ENCODE measurements at regions not wholly inside any gene's neighbourhood (a gene's known extent, or its start where the extent isn't known, plus 50 kb on each side); places are given as distances from the start of the nearest gene placed in this dataset.

GRCh38 chr4:31351695-31352094 lies 631.5 kb downstream of the PCDH7 start:
- intact Hi-C loops (cut with micrococcal nuclease) = no loop called here
- H3K4me1 ChIP-seq (ENCODE audit: control insufficient read depth, insufficient read depth, low read length) = no peaks in the 10 kb centered on the region
- H3K27ac ChIP-seq (ENCODE audit: low read length) = no peak overlapping the region
- no peak for ATAC-seq
- H3K36me3 ChIP-seq (ENCODE audit: control insufficient read depth, insufficient read depth, low read length) = no peaks in the 10 kb centered on the region
- peaks cover 5 to 13% of the 10 kb centered on the region in 2 donors for H3K9me3 Mint-ChIP-seq
- no peak overlapping the region for H3K27ac Mint-ChIP-seq
- no peaks in the 10 kb centered on the region for H3K27me3 ChIP-seq (ENCODE audit: control insufficient read depth, insufficient read depth, low read length)
- no peak overlapping the region for H3K4me3 ChIP-seq (ENCODE audit: low read length)
- H3K4me1 Mint-ChIP-seq = no peaks in the 10 kb centered on the region
- H3K36me3 Mint-ChIP-seq = no peaks in the 10 kb centered on the region
- H3K27me3 Mint-ChIP-seq (ENCODE audit: low read depth in 2 of 2) = no peaks in the 10 kb centered on the region
- TF ChIP-seq CTCF (IDR thresholded peaks at IDR 0.05) = no peak
- DNase-seq = no peak
- no peak overlapping the region for H3K4me3 Mint-ChIP-seq
- WGBS (ENCODE audit: insufficient coverage) = 72% methylated on average over 2 of the region's 3 CpGs
- peaks cover 4% of the 10 kb centered on the region for H3K9me3 ChIP-seq (ENCODE audit: control insufficient read depth, insufficient read depth, low read length)

DNA sequence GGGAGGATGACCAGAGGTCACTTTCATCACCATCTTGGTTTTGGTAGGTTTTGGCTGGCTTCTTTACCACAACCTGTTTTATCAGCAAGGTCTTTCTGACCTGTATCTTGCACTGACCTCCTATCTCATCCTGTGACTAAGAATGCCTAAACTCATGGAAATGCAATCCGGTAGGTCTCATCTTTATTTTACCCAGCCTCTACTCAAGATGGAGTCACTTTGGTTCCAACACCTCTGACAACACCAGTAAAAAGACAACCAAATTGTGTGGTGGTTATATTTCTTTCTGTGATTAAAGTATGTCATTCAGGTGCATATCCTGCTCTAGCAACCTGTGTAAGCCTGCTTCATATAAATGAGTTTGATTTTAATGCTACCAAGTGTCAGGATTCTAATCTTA lies 636.7 kb downstream of the PCDH7 start:
- Histone ChIP-seq H3K4me1 (ENCODE audit: control insufficient read depth, insufficient read depth, low read length) (no peaks in the 10 kb centered on the region), H3K27ac (ENCODE audit: low read length) (no peak overlapping the region), H3K4me3 (ENCODE audit: low read length) (no peak overlapping the region), H3K9me3 (ENCODE audit: control insufficient read depth, insufficient read depth, low read length) (peaks cover 4% of the 10 kb centered on the region), H3K27me3 (ENCODE audit: control insufficient read depth, insufficient read depth, low read length) (no peaks in the 10 kb centered on the region), H3K36me3 (ENCODE audit: control insufficient read depth, insufficient read depth, low read length) (no peaks in the 10 kb centered on the region)
- Mint-ChIP-seq H3K27me3 (ENCODE audit: low read depth in 2 of 2) (no peaks in the 10 kb centered on the region), H3K27ac (no peak overlapping the region), H3K4me3 (no peak overlapping the region), H3K9me3 (peaks cover 2 to 11% of the 10 kb centered on the region in 2 donors), H3K36me3 (no peaks in the 10 kb centered on the region), H3K4me1 (no peaks in the 10 kb centered on the region)
- 100% methylated on average over 1 of the region's 1 CpG for WGBS (ENCODE audit: insufficient coverage)
- TF ChIP-seq CTCF (IDR thresholded peaks at IDR 0.05) = no peak
- DNase-seq (no peak), ATAC-seq (no peak)
- intact Hi-C loops (cut with micrococcal nuclease) = no loop called here

DNA sequence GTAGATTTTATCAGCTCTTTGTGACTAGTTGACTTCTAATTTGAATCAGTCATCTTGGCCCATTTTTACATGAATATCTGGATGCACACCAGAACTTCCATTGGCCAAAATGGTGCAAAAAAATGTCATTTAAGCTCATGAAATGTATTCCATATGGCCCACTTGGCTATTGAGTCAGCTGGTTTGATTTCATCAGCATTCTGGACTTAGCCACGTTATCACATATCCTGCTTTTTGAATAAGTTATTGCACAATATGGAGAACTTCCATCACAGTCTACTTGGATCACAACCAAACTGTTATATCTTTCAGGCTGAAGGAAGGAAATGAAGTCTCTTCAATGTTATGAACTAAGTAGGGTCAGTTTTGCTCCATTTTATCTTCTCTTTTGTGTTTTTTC lies 640.6 kb downstream of the PCDH7 start:
- H3K4me1 ChIP-seq (ENCODE audit: control insufficient read depth, insufficient read depth, low read length) = no peaks in the 10 kb centered on the region
- H3K27ac Mint-ChIP-seq = no peak overlapping the region
- peaks cover 7 to 12% of the 10 kb centered on the region in 2 donors for H3K9me3 Mint-ChIP-seq
- no peak overlapping the region for H3K4me3 Mint-ChIP-seq
- H3K9me3 ChIP-seq (ENCODE audit: control insufficient read depth, insufficient read depth, low read length) = peaks cover 4% of the 10 kb centered on the region
- H3K27ac ChIP-seq (ENCODE audit: low read length) = no peak overlapping the region
- H3K4me3 ChIP-seq (ENCODE audit: low read length) = no peak overlapping the region
- intact Hi-C loops (cut with micrococcal nuclease) = no loop called here
- H3K27me3 ChIP-seq (ENCODE audit: control insufficient read depth, insufficient read depth, low read length) = no peaks in the 10 kb centered on the region
- ATAC-seq = no peak
- 86% methylated on average over 1 of the region's 1 CpG for WGBS (ENCODE audit: insufficient coverage)
- TF ChIP-seq CTCF (IDR thresholded peaks at IDR 0.05) = no peak
- H3K36me3 ChIP-seq (ENCODE audit: control insufficient read depth, insufficient read depth, low read length) = no peaks in the 10 kb centered on the region
- no peak for DNase-seq
- H3K36me3 Mint-ChIP-seq = no peaks in the 10 kb centered on the region
- no peaks in the 10 kb centered on the region for H3K4me1 Mint-ChIP-seq
- H3K27me3 Mint-ChIP-seq (ENCODE audit: low read depth in 2 of 2) = no peaks in the 10 kb centered on the region

GRCh38 chr4:31362756-31363155 lies 642.6 kb downstream of the PCDH7 start:
- TF ChIP-seq CTCF (IDR thresholded peaks at IDR 0.05) = no peak
- no peaks in the 10 kb centered on the region for H3K36me3 ChIP-seq (ENCODE audit: control insufficient read depth, insufficient read depth, low read length)
- Mint-ChIP-seq H3K9me3 (peaks cover 10 to 15% of the 10 kb centered on the region in 2 donors), H3K4me3 (no peak overlapping the region), H3K27ac (no peak overlapping the region), H3K27me3 (ENCODE audit: low read depth in 2 of 2) (no peaks in the 10 kb centered on the region), H3K4me1 (no peaks in the 10 kb centered on the region), H3K36me3 (no peaks in the 10 kb centered on the region)
- 95% methylated on average over 3 of the region's 4 CpGs for WGBS (ENCODE audit: insufficient coverage)
- intact Hi-C loops (cut with micrococcal nuclease) = no loop called here
- H3K9me3 ChIP-seq (ENCODE audit: control insufficient read depth, insufficient read depth, low read length) = no peaks in the 10 kb centered on the region
- no peaks in the 10 kb centered on the region for H3K4me1 ChIP-seq (ENCODE audit: control insufficient read depth, insufficient read depth, low read length)
- H3K27ac ChIP-seq (ENCODE audit: low read length) = no peak overlapping the region
- DNase-seq (no peak), ATAC-seq (no peak)
- no peaks in the 10 kb centered on the region for H3K27me3 ChIP-seq (ENCODE audit: control insufficient read depth, insufficient read depth, low read length)
- no peak overlapping the region for H3K4me3 ChIP-seq (ENCODE audit: low read length)

Measured in natural killer cell (primary cell).